D721Med (cell line): ENCODE measurements at regions not wholly inside any gene's neighbourhood (a gene's known extent, or its start where the extent isn't known, plus 50 kb on each side); places are given as distances from the start of the nearest gene placed in this dataset.

Experiments used
- DNase-seq: peaks from one replicate; pipeline ENCODE4 v3.0.0; 2011; ENCODE audit warnings: low spot score; ENCODE audit not compliant: insufficient read length
- FAIRE-seq: peaks from 2 replicates; lab custom pipeline; 2011; peaks lifted over from hg19 to GRCh38; lab: Jason Lieb, UNC
- TF ChIP-seq, protein P1 (sequence below): IDR thresholded peaks from 2 replicates; pipeline ENCODE4 v1.5.1; 2012; ENCODE audit warnings: mild to moderate bottlenecking, control low read depth; ENCODE audit not compliant: insufficient read depth; ENCODE audit errors: missing control alignments

DNA sequence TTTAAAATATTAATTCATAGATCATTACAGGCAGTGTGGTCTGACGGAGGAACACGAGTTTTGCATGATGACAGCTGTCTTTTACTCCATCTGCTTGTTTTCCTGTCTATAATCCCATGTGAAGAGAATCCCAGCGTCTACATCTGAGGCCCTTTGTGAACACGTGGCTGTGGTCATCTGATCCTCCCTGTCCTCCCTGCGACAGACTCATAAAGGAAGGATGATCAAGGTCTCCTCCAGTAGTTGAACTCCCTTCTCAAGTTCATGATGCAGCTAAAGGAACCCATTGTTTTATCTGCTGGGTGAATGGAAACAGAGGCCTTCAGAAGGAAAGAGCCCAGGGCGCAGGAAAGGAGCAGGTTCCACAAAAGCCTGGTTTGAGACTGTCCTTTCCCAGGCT is 435.8 kb upstream of the JARID2 start:
- TF ChIP-seq, protein P1, sequence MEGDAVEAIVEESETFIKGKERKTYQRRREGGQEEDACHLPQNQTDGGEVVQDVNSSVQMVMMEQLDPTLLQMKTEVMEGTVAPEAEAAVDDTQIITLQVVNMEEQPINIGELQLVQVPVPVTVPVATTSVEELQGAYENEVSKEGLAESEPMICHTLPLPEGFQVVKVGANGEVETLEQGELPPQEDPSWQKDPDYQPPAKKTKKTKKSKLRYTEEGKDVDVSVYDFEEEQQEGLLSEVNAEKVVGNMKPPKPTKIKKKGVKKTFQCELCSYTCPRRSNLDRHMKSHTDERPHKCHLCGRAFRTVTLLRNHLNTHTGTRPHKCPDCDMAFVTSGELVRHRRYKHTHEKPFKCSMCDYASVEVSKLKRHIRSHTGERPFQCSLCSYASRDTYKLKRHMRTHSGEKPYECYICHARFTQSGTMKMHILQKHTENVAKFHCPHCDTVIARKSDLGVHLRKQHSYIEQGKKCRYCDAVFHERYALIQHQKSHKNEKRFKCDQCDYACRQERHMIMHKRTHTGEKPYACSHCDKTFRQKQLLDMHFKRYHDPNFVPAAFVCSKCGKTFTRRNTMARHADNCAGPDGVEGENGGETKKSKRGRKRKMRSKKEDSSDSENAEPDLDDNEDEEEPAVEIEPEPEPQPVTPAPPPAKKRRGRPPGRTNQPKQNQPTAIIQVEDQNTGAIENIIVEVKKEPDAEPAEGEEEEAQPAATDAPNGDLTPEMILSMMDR = no peak
- no peak for DNase-seq
- no peak for FAIRE-seq

DNA sequence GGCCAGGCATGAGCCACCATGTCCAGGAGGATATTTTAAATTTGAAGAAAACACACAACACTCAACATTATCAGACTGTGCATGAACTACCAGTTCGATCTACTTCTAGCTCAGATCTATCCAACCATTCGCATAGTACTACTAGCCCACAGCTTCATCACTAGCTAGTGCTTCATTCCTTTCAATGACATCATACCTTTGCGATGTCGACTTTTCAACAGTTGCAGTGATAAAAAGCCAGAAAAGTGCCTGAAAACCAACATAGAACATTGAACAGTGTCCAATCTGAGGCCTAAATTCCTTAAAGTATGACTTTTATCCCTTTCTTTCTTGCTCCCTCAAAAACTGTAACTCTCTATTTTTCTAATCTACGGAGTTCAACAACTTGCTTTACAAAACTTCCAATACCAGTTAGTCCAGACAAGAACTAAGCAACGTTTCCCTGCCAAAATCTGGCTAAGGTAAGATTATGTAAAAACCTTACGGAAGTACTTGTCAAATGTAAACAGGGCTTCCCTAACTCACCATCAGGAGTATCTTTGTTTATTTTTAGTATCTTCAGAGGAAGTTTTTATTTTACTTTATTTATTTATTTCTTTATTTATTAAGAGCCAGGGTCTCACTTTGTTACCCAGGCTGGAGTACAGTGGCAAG is 434.0 kb upstream of the JARID2 start:
- TF ChIP-seq, protein P1 = no peak
- DNase-seq (no peak), FAIRE-seq (no peak)

DNA sequence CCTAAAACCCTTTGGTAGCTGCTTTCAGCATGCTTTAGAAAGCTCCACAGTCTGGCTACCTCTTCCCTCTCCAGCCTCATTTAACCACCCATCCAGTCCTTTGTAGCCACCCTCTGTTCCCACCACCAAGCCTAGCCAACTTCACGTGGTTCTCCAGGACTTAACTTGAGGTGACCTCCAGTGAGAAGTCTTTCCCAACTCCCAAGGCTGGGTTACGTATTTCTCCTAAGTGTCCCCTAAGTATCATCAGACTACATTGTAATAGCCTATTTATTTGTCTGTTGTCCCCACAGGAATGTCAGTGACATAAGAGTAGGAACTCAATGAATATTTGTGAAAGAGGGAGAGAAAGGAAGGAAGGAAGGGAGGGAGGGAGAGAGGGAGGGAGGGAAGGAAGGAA is 431.9 kb upstream of the JARID2 start:
- TF ChIP-seq, protein P1 = no peak
- no peak for FAIRE-seq
- DNase-seq = no peak

DNA sequence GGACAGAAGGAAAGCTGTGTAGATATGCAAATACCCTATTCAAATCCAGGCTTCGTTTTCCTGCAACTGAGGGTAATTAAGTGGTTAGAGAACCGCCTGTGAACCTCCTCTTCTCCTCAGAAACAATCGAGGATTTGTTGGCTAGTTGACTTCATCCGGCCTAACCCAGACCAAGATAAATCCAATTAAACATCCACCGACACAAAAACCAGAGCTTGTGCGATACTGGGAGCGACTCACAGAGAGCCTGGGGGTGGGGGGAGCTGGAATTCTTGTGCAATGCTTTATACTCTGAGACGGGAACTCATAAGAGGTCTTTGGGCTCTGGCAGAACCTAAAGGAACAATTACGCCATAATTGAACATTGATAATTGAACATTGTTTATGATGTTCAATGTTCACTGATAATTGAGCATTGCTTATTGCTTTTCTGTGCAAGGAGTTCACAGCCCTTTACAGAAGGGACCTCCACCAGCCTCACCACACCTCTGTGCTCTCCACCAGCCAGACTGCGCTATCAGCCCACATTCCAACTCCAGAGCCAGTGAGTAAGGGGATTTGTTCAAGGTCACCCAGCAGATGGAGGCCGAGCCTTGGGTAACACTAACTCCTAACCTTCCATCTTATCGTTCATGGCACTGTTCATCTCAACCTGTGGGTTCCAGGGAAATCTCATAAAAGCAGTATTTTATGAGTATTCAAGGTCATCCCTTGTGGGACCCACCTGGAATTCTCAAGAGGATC is 429.6 kb upstream of the JARID2 start:
- DNase-seq (no peak), FAIRE-seq (no peak)
- TF ChIP-seq, protein P1 = no peak

DNA sequence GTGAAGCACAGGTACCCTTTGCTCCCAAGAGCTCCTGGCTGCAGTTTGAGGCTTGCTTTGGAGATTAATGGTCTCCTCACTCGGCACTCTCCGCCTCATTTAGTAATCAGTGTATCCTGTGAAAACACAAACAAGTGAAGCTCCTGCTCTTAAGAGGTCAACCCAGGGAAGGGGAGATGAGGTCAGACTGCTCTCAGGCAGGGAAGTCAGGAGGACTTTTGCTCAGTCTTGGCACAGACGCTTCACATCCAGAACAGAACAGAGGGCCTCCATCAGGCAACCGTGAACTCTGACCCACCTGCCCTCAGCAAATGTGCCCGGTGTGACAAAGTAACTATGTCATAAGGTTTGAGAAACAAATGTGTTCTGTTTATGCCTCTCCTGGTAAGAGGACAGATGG is 428.8 kb upstream of the JARID2 start:
- TF ChIP-seq, protein P1 = no peak
- no peak for FAIRE-seq
- no peak for DNase-seq

DNA sequence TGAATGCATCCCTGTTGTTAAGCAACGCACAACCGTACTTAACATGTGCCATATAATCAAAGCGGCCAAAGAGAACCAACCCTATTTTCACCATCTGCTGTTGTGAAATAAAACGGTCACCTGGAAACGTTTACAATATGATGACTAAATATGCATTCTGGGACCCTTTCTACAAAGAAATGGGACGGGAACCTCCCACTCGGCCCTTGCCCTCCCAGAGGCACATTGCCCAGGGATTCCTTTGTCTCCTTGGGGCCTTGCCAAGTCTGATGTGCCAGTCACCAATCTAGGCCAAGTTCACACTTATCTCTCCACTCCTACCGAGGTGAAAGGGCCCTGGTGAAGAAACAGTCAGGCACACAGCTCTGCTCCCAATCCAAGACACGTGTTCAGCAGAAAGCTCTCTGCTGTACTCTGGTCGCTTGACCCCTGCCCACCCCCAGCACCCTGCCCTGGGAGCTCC is 427.4 kb upstream of the JARID2 start:
- TF ChIP-seq, protein P1 = no peak
- DNase-seq (no peak), FAIRE-seq (no peak)

DNA sequence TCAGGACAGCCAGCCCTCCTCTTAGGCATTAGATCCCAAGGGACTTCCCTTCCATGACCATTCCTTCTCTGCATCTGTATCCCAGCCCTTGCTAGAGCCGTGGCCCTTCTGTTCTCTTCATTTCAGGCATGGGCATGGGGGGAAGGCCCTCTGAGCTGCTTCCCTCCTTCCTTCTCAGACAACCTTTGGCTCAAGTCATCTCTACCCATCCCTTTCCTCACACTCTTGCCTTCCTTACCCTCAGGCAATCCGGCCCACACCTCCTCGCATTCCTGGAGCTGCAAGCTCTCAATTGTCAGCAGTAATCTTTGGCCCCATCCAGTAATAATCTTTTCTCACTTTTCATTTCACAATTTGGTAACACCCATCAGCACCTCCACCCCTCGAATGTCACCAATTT is 426.9 kb upstream of the JARID2 start:
- TF ChIP-seq, protein P1 = no peak
- FAIRE-seq = no peak

More for the DNA sequence above, 426.9 kb upstream of the JARID2 start:
- no peak for DNase-seq
